Lower lobe of right lung (tissue), 2 donors: ENCODE measurements at regions not wholly inside any gene's neighbourhood (a gene's known extent, or its start where the extent isn't known, plus 50 kb on each side); places are given as distances from the start of the nearest gene placed in this dataset.

Experiments used
- ATAC-seq, 2 donors: fragments of 200-7000 bp; cut with Tn5 transposase; one replicate each; pipeline ENCODE4 v1.9.1; 2020 to 2022; ENCODE audit warnings: mild to moderate bottlenecking in 2 of 2, moderate library complexity in 2 of 2
- DNase-seq: peaks from one replicate; pipeline ENCODE4 v3.0.0-alpha.2; 2020
- H3K27ac ChIP-seq: fragments of 200-600 bp; one replicate; pipeline ENCODE4 v1.8.0; 2022
- H3K27me3 ChIP-seq: fragments of 200-600 bp; one replicate; pipeline ENCODE4 v1.8.0; 2022; ENCODE audit warnings: low read depth
- H3K36me3 ChIP-seq: fragments of 200-600 bp; one replicate; pipeline ENCODE4 v1.8.0; 2022; ENCODE audit warnings: mild to moderate bottlenecking
- H3K4me1 ChIP-seq: fragments of 200-600 bp; one replicate; pipeline ENCODE4 v1.8.0; 2022
- H3K4me3 ChIP-seq: fragments of 200-600 bp; one replicate; pipeline ENCODE4 v1.8.0; 2022; ENCODE audit warnings: mild to moderate bottlenecking
- H3K9me3 ChIP-seq: fragments of 200-600 bp; one replicate; pipeline ENCODE4 v1.8.0; 2022
- intact Hi-C: fragments of 100-400 bp; cut with DNase I; formaldehyde crosslinking; loops from one replicate; pipeline ENCODE4 v1.11.0; 2022
- TF ChIP-seq, protein P1 (sequence below): fragments of 200-600 bp; IDR thresholded peaks from one replicate; pipeline ENCODE4 v1.8.0; 2022; ENCODE audit warnings: antibody characterized with exemption, mild to moderate bottlenecking
- donor health status: DM: no; HTN: yes; CAD: no; lungs with severe emphysema.

DNA sequence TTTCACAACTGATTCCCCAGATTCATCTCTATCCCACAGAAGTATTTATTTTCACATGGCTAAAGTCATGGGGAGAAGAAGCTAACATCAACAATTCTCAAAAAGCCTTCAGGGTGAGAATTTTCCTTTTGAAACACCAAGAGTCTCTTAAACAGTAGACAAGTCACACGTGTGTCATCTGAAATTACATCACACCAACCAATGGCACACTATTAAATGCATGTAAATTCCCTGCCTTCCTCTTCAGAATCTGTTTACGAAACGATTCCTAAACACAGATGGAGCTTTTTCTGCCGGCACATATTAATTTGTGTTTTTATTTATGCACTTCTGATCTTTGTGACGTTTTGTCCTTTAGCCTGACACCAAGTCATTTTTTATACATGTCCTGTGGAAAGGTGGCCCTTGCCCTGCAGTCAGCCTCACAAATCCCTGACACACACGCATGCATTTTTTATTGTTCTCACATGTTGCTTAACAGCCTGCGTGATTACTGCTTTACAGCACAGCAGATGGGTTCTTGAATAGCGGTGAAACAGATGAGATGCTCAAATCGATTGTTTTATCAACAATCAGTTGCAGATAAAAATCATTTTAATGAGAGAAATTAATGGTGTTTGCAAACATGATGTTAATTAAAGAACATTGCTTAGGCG lies 735.9 kb upstream of the TENM3 start:
- H3K36me3 ChIP-seq = no peaks in the 10 kb centered on the region
- no peak overlapping the region for H3K4me3 ChIP-seq
- intact Hi-C loops = no loop called here
- no peaks in the 10 kb centered on the region for H3K4me1 ChIP-seq
- no peak for DNase-seq
- TF ChIP-seq, protein P1, sequence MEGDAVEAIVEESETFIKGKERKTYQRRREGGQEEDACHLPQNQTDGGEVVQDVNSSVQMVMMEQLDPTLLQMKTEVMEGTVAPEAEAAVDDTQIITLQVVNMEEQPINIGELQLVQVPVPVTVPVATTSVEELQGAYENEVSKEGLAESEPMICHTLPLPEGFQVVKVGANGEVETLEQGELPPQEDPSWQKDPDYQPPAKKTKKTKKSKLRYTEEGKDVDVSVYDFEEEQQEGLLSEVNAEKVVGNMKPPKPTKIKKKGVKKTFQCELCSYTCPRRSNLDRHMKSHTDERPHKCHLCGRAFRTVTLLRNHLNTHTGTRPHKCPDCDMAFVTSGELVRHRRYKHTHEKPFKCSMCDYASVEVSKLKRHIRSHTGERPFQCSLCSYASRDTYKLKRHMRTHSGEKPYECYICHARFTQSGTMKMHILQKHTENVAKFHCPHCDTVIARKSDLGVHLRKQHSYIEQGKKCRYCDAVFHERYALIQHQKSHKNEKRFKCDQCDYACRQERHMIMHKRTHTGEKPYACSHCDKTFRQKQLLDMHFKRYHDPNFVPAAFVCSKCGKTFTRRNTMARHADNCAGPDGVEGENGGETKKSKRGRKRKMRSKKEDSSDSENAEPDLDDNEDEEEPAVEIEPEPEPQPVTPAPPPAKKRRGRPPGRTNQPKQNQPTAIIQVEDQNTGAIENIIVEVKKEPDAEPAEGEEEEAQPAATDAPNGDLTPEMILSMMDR = no peak
- H3K9me3 ChIP-seq = no peaks in the 10 kb centered on the region
- no peaks in the 10 kb centered on the region for H3K27me3 ChIP-seq
- no peak overlapping the region for H3K27ac ChIP-seq
- ATAC-seq = no peak

DNA sequence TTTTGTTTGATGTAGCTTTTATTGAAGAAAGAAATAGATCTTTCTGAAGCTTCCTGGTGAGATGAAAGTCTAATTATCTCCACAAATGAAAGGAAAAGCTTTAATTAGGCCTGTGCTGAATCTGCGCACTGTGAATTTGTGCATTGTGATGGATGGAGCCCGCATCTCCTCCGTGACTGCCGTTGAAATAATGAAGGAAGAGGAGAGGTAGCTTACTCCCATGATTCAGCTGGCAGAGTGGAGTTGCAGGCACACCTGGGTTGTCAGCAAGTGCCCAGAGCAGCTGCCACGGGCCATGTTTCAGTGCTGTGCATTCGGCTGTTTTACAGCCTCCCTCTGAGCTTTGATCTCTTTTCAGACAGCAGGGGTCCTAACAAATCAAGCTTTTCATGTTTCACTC lies 735.3 kb upstream of the TENM3 start:
- no peak for ATAC-seq
- no peak overlapping the region for H3K4me3 ChIP-seq

DNA sequence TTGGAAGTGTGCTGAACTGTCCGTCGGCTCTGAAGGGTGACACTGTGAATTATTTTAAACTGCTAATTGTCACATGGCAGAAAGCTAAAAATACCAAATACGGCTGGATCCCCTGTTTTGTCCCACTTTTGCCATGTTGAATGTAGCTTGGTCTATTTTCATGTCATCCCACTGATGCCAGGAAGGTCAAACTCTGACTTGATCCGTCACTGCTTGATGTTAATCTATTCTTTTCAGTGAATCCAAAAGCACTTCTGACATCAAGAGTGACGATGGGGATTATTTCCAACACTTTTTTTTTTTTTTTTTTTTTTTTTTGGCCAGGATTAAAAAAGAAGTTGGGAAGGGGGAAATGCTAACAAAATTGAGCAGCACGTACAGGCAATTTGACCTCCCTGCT lies 734.6 kb upstream of the TENM3 start:
- no peaks in the 10 kb centered on the region for H3K9me3 ChIP-seq
- ATAC-seq (no peak), DNase-seq (no peak)
- no peaks in the 10 kb centered on the region for H3K36me3 ChIP-seq
- no peaks in the 10 kb centered on the region for H3K4me1 ChIP-seq
- no peaks in the 10 kb centered on the region for H3K27me3 ChIP-seq
- H3K4me3 ChIP-seq = no peak overlapping the region
- H3K27ac ChIP-seq = no peak overlapping the region
- intact Hi-C loops = no loop called here
- TF ChIP-seq, protein P1 = no peak

More for the DNA sequence above, 735.3 kb upstream of the TENM3 start:
- DNase-seq = no peak
- no peaks in the 10 kb centered on the region for H3K9me3 ChIP-seq
- intact Hi-C loops = no loop called here
- TF ChIP-seq, protein P1 = no peak
- no peaks in the 10 kb centered on the region for H3K27me3 ChIP-seq
- no peaks in the 10 kb centered on the region for H3K4me1 ChIP-seq
- H3K27ac ChIP-seq = no peak overlapping the region
- H3K36me3 ChIP-seq = no peaks in the 10 kb centered on the region

DNA sequence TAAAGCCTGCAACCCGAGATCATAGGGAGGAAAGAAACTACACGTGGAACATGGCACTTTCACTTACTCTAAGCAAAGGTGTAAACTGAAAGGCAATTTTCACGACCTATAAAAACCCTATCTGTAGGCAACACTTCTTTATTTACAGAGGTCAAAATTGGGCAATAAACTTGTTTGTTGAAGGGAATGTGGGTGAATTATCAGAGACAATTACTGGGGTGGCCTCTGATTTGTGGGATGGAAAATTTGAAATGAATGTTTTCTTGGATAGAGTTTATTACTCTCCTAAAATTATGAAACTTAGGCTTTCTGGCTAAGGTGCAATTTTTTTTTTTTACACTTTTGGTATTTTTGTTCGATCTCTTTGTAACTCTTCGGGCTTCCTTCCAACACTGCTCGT lies 734.1 kb upstream of the TENM3 start:
- no peak for ATAC-seq
- intact Hi-C loops = no loop called here
- no peak overlapping the region for H3K27ac ChIP-seq
- H3K4me1 ChIP-seq = no peaks in the 10 kb centered on the region
- H3K36me3 ChIP-seq = no peaks in the 10 kb centered on the region
- TF ChIP-seq, protein P1 = no peak
- no peak overlapping the region for H3K4me3 ChIP-seq
- no peak for DNase-seq
- no peaks in the 10 kb centered on the region for H3K9me3 ChIP-seq
- no peaks in the 10 kb centered on the region for H3K27me3 ChIP-seq

DNA sequence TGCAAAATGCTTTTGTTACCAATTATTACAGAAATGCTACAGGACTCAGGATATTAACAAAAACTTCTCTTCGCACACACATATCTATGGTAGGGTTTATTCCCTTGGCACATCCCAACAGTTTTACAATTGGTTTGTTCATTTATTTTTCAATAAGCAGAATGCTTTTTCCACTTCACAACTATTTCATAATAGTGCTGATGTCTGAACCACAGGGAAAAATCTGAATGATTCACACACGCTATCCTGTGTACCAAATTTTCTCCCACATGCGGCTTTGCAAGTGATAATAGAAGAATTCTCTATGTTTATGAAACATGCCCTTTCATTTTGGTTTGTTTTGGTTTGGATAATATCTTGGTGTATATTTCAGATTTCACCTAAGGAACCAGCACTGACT lies 725.7 kb upstream of the TENM3 start:
- H3K4me3 ChIP-seq = no peak overlapping the region
- H3K4me1 ChIP-seq = no peaks in the 10 kb centered on the region
- H3K9me3 ChIP-seq = no peaks in the 10 kb centered on the region
- no peaks in the 10 kb centered on the region for H3K36me3 ChIP-seq
- ATAC-seq (no peak), DNase-seq (no peak)
- no peaks in the 10 kb centered on the region for H3K27me3 ChIP-seq
- TF ChIP-seq, protein P1 = no peak
- H3K27ac ChIP-seq = no peak overlapping the region
- intact Hi-C loops = no loop called here
